ENCODE measurements at regions not wholly inside any gene's neighbourhood (a gene's known extent, or its start where the extent isn't known, plus 50 kb on each side); places are given as distances from the start of the nearest gene placed in this dataset.

- DNase-seq (ENCODE audit: extremely low read depth in 1 of 2, low read depth in 1 of 2) = no peak
Observed at GRCh38 chr4:4695497-4695896, 153.6 kb upstream of the STX18 start.

DNA sequence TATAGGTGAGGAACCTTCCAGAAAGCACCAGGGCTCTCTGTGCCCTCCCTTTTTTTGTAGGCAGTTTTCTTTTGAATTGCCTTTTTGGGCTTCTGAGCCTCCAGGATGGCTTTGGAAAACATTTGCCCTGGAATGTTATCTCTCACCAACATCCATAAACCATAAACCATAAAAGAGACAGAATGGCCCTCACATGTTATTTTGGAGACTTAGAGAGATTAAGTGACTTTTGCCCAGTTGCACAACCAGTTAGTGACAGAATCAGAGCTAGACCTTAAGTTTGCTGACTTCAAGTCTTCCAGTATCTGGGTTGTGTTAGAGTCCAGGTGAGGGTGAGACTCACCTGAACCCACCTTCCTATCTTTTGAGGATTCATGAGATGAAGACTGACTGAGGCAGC, 153.0 kb upstream of the STX18 start:
- no peak for DNase-seq (ENCODE audit: extremely low read depth in 1 of 2, low read depth in 1 of 2)

- no peak for DNase-seq (ENCODE audit: extremely low read depth in 1 of 2, low read depth in 1 of 2)
Observed at GRCh38 chr4:4694296-4694772, 152.5 kb upstream of the STX18 start.

DNA sequence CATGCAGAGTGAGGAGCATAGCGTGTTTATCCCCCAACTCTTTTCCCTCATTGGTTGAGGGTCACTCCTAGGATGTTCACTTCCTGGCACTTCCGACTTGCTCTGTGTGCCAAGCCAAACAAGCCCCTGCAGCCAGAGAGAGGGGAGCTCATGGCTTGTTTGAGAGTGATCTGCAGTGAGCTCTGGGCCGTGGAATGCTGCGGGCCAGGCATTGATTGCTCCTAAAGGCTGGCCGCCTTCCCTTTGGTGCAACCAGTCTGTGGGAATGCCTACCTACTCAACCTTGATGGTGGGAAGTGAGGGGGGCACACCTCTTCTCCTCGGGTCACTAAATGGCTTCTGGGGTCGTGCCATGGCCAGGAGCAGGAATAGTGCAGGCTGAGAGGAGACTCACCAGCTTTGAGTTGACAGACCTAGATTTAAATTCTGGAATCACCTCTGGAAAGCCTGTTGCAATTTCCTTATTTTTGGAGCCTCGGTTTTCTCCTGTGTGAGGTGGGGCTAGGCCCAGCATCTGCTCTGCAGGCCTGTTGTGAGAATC, 152.0 kb upstream of the STX18 start:
- DNase-seq (ENCODE audit: extremely low read depth in 1 of 2, low read depth in 1 of 2) = no peak

GRCh38 chr4:4693258-4693657, 151.4 kb upstream of the STX18 start:
- DNase-seq (ENCODE audit: extremely low read depth in 1 of 2, low read depth in 1 of 2) = no peak

DNA sequence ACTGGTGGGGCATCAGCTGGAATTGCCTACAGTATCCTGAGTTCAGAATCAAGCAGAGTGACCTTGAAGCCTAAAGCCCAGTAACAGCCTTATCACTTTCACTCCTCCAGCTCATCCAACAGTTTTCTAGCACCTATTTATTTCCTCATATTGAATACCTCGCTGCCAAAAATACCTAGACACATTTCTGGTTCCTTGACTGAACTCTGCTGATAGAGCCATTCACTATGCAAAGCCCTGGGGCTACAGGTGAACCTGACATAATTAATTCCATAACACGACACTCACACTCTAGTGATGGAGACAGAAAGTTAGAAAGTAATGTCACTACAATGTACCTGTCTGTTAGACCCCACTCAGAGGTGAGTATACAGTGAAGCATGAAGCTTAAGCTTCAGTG, 149.0 kb upstream of the STX18 start:
- no peak for DNase-seq (ENCODE audit: extremely low read depth in 1 of 2, low read depth in 1 of 2)

- peak in 1 of 2 donors; percentile 30 for DNase-seq (ENCODE audit: extremely low read depth in 1 of 2, low read depth in 1 of 2)
Observed at GRCh38 chr4:4689694-4690440, 148.0 kb upstream of the STX18 start.

GRCh38 chr4:4687935-4688727, 146.3 kb upstream of the STX18 start:
- DNase-seq (ENCODE audit: extremely low read depth in 1 of 2, low read depth in 1 of 2) = no peak

DNA sequence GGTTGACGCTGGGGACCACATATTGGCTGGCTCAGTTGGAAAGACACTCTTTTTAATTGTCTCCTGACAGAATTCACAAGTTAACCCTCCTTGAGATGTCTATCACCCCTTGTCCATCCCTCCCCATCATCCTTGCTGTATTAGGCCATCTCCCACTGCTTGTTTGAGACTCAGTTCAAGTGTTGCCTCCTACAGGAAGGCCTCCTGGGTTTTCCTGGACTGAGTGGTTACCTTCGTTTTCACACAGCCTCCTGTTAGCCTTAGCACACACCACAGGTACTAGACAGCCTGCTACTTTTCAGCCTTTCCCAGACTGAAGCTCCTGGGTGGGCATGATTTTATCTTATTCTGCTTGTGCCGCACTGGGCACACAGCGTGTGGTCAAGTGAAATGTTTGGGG, 145.3 kb upstream of the STX18 start:
- no peak for DNase-seq (ENCODE audit: extremely low read depth in 1 of 2, low read depth in 1 of 2)

DNA sequence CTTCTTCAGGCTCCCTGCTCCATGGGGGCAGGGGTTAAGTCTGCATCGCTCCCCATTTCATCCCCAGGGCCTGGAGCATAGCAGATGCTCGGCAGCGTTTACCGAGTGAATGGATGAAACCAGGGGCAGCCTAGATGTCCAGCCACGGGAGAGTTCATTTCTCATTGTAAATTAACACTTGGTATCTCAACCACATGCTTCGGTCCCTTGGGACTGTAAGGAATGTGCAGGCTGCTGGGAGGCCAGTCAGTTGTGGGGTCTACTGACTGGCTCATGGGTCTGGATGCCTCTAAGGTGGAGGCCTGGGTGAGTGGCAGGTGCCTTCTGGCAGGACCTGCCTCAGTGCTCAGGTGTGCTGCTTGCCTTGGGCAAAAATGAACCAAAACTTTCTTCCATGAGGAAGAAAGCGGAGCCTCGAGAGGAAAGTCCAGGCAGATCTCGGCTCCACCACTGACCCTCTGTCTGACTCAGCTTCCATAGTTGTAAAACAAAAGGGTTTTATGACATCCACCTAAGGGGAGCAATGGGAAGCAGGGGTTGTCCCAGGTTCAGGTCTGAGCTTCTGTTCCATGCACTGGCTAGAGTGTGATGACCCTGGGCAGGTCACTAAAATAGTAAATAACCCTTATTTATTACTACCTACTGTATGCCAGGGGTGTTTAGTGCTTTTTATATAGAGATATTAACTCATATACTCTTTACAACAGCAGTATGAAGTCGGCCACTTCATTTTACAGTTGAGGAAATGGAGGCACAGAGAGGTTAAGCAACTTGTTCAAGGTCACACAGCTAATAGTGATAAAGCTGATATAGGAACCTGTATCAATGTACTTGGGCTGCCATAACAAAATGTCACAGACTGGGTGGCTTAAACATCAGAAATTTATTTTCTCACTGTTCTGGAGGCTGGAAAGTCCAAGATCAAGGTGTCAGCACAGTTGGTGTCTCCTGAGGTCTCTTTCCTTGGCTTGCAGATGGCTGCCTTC, 144.3 kb upstream of the STX18 start:
- DNase-seq (ENCODE audit: extremely low read depth in 1 of 2, low read depth in 1 of 2) = no peak

GRCh38 chr4:4681653-4682052, 139.8 kb upstream of the STX18 start:
- no peak for DNase-seq (ENCODE audit: extremely low read depth in 1 of 2, low read depth in 1 of 2)

DNA sequence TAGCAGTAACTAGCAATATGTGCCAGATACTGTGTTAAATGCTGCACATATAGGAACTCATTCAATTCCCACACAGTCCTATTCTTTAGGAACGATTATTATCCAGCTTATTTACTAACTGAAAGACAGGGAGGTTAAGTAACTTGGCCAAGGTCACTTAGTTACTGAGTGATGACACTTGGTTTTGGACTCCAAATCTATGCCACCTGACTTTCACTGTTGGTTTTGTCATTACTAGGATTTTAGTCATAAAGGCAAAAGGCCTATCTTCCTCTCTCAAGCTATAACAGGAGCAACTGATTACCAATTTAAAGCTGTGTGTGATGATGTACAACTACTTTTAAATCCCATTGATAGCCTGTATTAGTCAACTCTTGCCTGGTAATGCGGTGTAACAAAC, 138.9 kb upstream of the STX18 start:
- DNase-seq (ENCODE audit: extremely low read depth in 1 of 2, low read depth in 1 of 2) = no peak

GRCh38 chr4:4680243-4680642, 138.4 kb upstream of the STX18 start:
- DNase-seq (ENCODE audit: extremely low read depth in 1 of 2, low read depth in 1 of 2) = no peak

DNA sequence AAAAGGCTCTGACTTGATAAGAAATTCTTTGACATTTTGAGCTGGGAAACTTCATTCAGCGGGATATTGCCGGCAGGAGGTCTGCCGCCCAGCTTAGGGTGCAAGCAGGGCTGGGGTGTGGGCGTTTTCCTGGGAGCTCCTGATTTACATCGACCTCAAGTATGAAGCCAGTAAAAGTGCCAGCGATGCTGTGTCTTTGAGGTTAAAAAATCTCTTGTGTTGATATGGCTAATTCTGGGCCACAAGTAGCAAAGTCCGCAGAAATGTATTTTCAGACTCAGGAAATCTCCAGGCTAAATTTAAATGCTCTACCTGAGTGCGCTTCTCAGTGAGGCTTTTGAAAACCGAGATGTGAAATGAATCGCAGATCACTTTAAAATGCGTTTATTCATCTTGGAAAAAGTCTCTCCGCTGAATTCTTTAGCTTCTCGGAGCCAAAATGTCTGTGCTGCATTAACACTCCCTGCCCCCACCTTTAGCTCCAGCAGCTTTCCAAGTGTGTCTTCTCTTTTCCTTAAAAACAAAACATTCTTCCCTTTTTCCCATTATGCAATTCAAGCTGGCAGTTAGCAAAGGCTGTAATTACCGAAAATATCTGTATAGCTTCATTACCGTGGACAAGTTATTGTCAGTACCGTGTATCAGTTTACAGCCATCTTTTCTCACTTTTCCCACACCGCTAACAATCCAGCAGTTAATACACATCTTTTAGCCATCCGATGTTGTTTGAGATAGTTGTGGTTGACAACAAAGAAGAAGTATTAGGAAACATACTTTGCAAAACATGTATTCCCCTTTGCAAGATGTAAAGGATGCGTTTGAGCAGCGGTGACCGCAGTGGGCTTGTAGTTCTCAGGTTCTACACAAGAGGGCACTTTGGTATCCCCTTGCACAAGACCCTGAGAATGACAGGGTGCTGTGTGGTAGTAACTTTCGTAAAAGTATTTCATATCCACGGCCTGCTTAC, 136.0 kb upstream of the STX18 start:
- no peak for DNase-seq (ENCODE audit: extremely low read depth in 1 of 2, low read depth in 1 of 2)

DNA sequence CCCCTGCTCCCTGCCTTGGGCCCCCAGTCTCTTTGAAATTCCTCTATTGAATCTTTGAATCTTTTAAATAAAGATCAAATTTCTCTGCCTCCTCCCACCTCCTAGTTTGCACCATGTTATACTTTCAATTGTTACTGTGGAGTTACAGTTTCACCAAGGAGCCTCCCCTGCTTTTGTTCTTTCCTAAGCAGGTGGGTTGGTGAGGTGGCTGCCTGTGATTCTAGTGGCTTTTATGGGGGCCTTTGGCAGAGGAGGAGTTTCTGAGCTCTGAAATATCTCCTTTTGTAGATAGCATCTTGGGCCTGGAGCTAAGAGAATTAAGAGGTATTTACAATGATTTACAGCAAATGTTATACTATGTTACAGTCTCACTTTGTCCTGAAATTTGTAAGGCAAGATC, 133.8 kb upstream of the STX18 start:
- DNase-seq (ENCODE audit: extremely low read depth in 1 of 2, low read depth in 1 of 2) = no peak

DNA sequence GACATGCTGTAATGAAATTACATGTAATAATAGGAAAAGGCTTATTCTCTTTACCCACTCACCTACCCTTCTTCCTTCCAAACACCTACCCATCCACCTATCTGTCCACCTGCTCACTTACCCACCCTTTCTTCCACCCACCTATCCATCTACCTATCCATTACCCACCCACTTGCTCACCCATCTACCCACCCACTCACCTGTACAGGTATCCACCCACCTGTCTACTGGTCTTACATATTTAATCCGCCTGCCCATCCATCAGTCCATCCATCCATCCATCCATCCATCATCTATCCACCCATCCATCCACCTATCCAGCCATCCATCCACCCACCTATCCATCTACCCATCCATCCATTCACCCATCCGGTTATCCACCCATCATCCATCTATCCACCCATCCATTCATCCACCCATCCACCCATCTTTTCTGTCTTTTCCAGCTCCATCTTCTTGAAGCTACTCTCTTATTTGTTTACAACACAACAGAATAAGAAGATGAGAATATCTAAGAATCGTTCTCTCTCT, 133.3 kb upstream of the STX18 start:
- DNase-seq (ENCODE audit: extremely low read depth in 1 of 2, low read depth in 1 of 2) = no peak

GRCh38 chr4:4673070-4673469, 131.2 kb upstream of the STX18 start:
- DNase-seq (ENCODE audit: extremely low read depth in 1 of 2, low read depth in 1 of 2) = no peak

DNA sequence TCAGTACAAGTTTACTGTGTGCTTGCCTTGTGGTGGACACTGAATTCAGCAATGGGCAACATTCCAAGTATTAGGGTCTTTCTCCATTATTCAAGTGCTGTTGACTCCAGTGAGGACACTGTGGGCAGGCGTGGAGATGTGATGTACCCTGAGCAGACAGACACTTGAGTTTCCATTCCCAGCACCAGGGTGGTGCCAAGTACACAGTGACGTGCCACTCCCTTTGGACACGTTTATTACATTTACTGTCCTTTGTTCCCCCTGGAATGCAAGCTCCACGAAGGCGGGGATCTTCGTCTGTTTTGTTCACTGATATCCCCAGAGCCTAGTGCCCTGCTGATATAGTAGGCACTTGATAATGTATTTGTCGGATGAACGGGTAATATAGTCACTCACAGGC, 130.6 kb upstream of the STX18 start:
- no peak for DNase-seq (ENCODE audit: extremely low read depth in 1 of 2, low read depth in 1 of 2)

DNA sequence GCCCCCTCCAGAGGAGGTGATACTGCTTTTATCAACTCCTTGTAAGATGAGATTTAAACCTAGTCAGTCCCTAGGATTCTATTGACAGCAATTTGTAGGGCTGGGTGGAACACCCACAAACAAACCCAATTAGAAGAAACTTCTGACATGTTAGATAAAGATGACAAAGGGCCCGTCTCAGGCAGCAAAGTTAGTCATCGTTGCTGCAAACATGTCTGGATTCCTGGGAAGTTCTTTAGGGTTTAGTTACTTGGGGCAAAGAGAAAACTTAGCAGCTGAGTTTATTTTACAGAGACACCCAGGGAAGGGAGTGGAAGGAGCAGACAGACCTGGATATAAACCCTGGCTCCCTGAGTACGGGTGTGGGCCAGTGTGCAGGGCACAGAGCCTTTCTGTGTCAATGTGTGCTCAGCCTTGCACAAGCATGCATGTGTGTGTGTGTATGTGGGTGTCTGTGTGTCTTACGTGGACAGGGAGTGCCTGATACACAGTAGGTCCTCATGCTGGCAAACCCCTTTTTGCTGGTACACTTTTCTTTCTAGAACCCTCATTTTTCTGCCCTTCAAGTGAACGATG, 130.0 kb upstream of the STX18 start:
- no peak for DNase-seq (ENCODE audit: extremely low read depth in 1 of 2, low read depth in 1 of 2)
